OCI-LY1 (cell line): ENCODE measurements at regions not wholly inside any gene's neighbourhood (a gene's known extent, or its start where the extent isn't known, plus 50 kb on each side); places are given as distances from the start of the nearest gene placed in this dataset.

Source experiments
- H2AFZ ChIP-seq: fragments of 200-600 bp; sonication (generic), shearing (Covaris generic); 2 replicates; pipeline ENCODE4 v1.6.0; 2014; ENCODE audit warnings: antibody characterized with exemption, mild to moderate bottlenecking, low read length
- H3F3A ChIP-seq: fragments of 200-600 bp; sonication (generic), shearing (Covaris generic); 2 replicates; pipeline ENCODE4 v1.6.0; 2014; ENCODE audit warnings: mild to moderate bottlenecking, antibody characterized with exemption, low read length, moderate library complexity; ENCODE audit not compliant: insufficient read depth
- H3K27ac ChIP-seq: fragments of 200-600 bp; sonication (generic); 2 replicates; pipeline ENCODE4 v1.5.1; 2014; ENCODE audit warnings: low read length, mixed run types, mild to moderate bottlenecking, low read depth; ENCODE audit not compliant: poor library complexity, severe bottlenecking
- H3K27me3 ChIP-seq: fragments of 200-600 bp; sonication (generic); 2 replicates; pipeline ENCODE4 v1.6.0; 2014; ENCODE audit warnings: antibody characterized with exemption, mild to moderate bottlenecking, low read length, moderate library complexity; ENCODE audit not compliant: insufficient read depth
- H3K36me3 ChIP-seq: fragments of 200-600 bp; sonication (generic); 2 replicates; pipeline ENCODE4 v1.6.1; 2014; ENCODE audit warnings: mild to moderate bottlenecking, antibody characterized with exemption, low read length, moderate library complexity, mixed read lengths; ENCODE audit not compliant: insufficient read depth
- H3K4me1 ChIP-seq: fragments of 200-600 bp; sonication (generic); 2 replicates; pipeline ENCODE4 v1.5.1; 2014; ENCODE audit warnings: mild to moderate bottlenecking, low read length, moderate library complexity; ENCODE audit not compliant: insufficient read depth, severe bottlenecking
- H3K4me2 ChIP-seq: fragments of 200-600 bp; sonication (generic), shearing (Covaris generic); 2 replicates; pipeline ENCODE4 v1.6.1; 2014; ENCODE audit warnings: low read length
- H3K4me3 ChIP-seq: fragments of 200-600 bp; sonication (generic); 2 replicates; pipeline ENCODE4 v1.5.1; 2014; ENCODE audit warnings: low read length, low read depth, mild to moderate bottlenecking, mixed read lengths; ENCODE audit not compliant: poor library complexity, severe bottlenecking
- H3K79me2 ChIP-seq: fragments of 200-600 bp; shearing (Covaris generic); 2 replicates; pipeline ENCODE4 v1.6.1; 2016; ENCODE audit warnings: mixed run types, low read length, mixed read lengths; ENCODE audit not compliant: insufficient read depth
- H3K9ac ChIP-seq: fragments of 200-600 bp; sonication (generic), shearing (Covaris generic); 2 replicates; pipeline ENCODE4 v1.6.1; 2014; ENCODE audit warnings: mild to moderate bottlenecking, low read length, mixed read lengths
- H3K9me2 ChIP-seq: fragments of 200-600 bp; sonication (generic), shearing (Covaris generic); 2 replicates; pipeline ENCODE4 v1.6.1; 2014; ENCODE audit warnings: low read depth, mild to moderate bottlenecking, low read length, mixed read lengths
- H3K9me3 ChIP-seq: fragments of 200-600 bp; shearing (Covaris generic); 2 replicates; pipeline ENCODE4 v1.6.1; 2014; ENCODE audit warnings: low read length, mixed read lengths
- H4K20me1 ChIP-seq: fragments of 200-600 bp; sonication (generic), shearing (Covaris generic); 2 replicates; pipeline ENCODE4 v1.6.0; 2016; ENCODE audit warnings: mild to moderate bottlenecking, low read length; ENCODE audit not compliant: insufficient read depth
- CTCF ChIP-seq: fragments of 200-600 bp; sonication (generic), shearing (Covaris generic); IDR thresholded peaks from 2 replicates; pipeline ENCODE4 v1.5.1; 2017; ENCODE audit warnings: mild to moderate bottlenecking, antibody characterized with exemption, low read length, moderate library complexity, mixed read lengths
- EZH2 ChIP-seq: fragments of 200-600 bp; sonication (generic), shearing (Covaris generic); IDR thresholded peaks from 2 replicates; pipeline ENCODE4 v1.8.0; 2017; ENCODE audit warnings: borderline replicate concordance, mixed run types, mild to moderate bottlenecking, antibody characterized with exemption, low read length, moderate library complexity, mixed read lengths

- Histone ChIP-seq H3K79me2 (no peaks in the 10 kb centered on the region), H3K9me3 (no peaks in the 10 kb centered on the region), H4K20me1 (no peaks in the 10 kb centered on the region), H3K4me1 (no peaks in the 10 kb centered on the region), H3F3A (no peaks in the 10 kb centered on the region), H3K27me3 (no peaks in the 10 kb centered on the region), H3K9me2 (no peaks in the 10 kb centered on the region), H3K4me3 (no peak overlapping the region), H3K4me2 (no peak overlapping the region), H3K27ac (no peak overlapping the region), H3K36me3 (no peaks in the 10 kb centered on the region), H2AFZ (no peak overlapping the region), H3K9ac (no peak overlapping the region)
- TF ChIP-seq CTCF (no peak), EZH2 (no peak)
These were observed 84.0 kb downstream of the OSR1 start for GRCh38 chr2:19274439-19274838.

- Histone ChIP-seq H3K4me3 (no peak overlapping the region), H3K4me1 (no peaks in the 10 kb centered on the region), H3K79me2 (no peaks in the 10 kb centered on the region), H4K20me1 (no peaks in the 10 kb centered on the region), H3K9me2 (no peaks in the 10 kb centered on the region), H3K27me3 (no peaks in the 10 kb centered on the region), H3F3A (no peaks in the 10 kb centered on the region), H3K36me3 (no peaks in the 10 kb centered on the region), H3K9me3 (no peaks in the 10 kb centered on the region), H3K9ac (no peak overlapping the region), H3K4me2 (no peak overlapping the region), H3K27ac (no peak overlapping the region), H2AFZ (no peak overlapping the region)
- no peak for TF ChIP-seq EZH2
- no peak for TF ChIP-seq CTCF
These were observed 85.4 kb downstream of the OSR1 start for GRCh38 chr2:19272941-19273470.

GRCh38 chr2:19272039-19272438 is 86.4 kb downstream of the OSR1 start:
- Histone ChIP-seq H3F3A (no peaks in the 10 kb centered on the region), H3K36me3 (no peaks in the 10 kb centered on the region), H3K27me3 (no peaks in the 10 kb centered on the region), H3K9me3 (no peaks in the 10 kb centered on the region), H3K9ac (no peak overlapping the region), H3K4me1 (no peaks in the 10 kb centered on the region), H3K27ac (no peak overlapping the region), H2AFZ (no peak overlapping the region), H3K4me3 (no peak overlapping the region), H3K9me2 (no peaks in the 10 kb centered on the region), H3K4me2 (no peak overlapping the region), H4K20me1 (no peaks in the 10 kb centered on the region), H3K79me2 (no peaks in the 10 kb centered on the region)
- TF ChIP-seq CTCF: no peak
- no peak for TF ChIP-seq EZH2
